ENCODE measurements at regions not wholly inside any gene's neighbourhood (a gene's known extent, or its start where the extent isn't known, plus 50 kb on each side); places are given as distances from the start of the nearest gene placed in this dataset.

- no peak for TF ChIP-seq CTCF (IDR thresholded peaks at IDR 0.05; ENCODE audit: low read depth, low read length)
- Histone ChIP-seq H3K9me3 (ENCODE audit: control insufficient read depth, insufficient read depth, low read length) (no peaks in the 10 kb centered on the region), H3K27me3 (ENCODE audit: control insufficient read depth, insufficient read depth, low read length) (no peaks in the 10 kb centered on the region), H3K27ac (ENCODE audit: low read depth, low read length) (no peak overlapping the region), H3K4me3 (ENCODE audit: low read depth, low read length) (no peak overlapping the region)
- no peak for DNase-seq (ENCODE audit: low read depth, low spot score)
- ChIA-PET POLR2A (no interaction called here), CTCF (no interaction called here)
Measured at GRCh38 chr9:89888677-89889076, 283.9 kb downstream of the GADD45G start.

DNA sequence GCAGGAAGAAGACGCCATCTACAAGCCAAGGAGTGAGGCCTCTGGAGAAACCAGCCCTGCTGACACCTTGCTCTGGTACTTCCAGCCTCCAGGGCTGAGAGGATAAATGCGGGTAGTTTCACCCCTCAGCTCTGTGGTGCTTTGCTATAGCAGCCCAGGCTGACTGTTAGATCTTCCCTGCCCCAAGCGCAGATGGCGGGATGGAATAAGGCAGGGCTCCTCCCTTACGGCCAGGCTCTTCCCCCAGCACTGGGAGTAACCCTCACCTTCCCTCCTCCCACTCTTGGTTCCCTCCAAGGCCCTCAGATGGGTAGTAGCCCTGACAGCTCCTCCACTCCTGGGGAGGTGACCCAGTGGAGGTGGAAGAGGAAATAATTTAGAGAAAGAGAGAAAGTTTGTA lies 285.1 kb downstream of the GADD45G start:
- Histone ChIP-seq H3K27me3 (ENCODE audit: control insufficient read depth, insufficient read depth, low read length) (no peaks in the 10 kb centered on the region), H3K27ac (ENCODE audit: low read depth, low read length) (no peak overlapping the region), H3K4me3 (ENCODE audit: low read depth, low read length) (no peak overlapping the region), H3K9me3 (ENCODE audit: control insufficient read depth, insufficient read depth, low read length) (no peaks in the 10 kb centered on the region)
- no peak for TF ChIP-seq CTCF (IDR thresholded peaks at IDR 0.05; ENCODE audit: low read depth, low read length)
- DNase-seq (ENCODE audit: low read depth, low spot score): no peak
- POLR2A ChIA-PET: no interaction called here
- CTCF ChIA-PET: no interaction called here

- H3K9me3 ChIP-seq (ENCODE audit: control insufficient read depth, insufficient read depth, low read length): no peaks in the 10 kb centered on the region
- DNase-seq (ENCODE audit: low read depth, low spot score): no peak
- H3K27me3 ChIP-seq (ENCODE audit: control insufficient read depth, insufficient read depth, low read length): no peaks in the 10 kb centered on the region
- CTCF ChIA-PET: no interaction called here
- POLR2A ChIA-PET: no interaction called here
- H3K4me3 ChIP-seq (ENCODE audit: low read depth, low read length): no peak overlapping the region
- no peak for TF ChIP-seq CTCF (IDR thresholded peaks at IDR 0.05; ENCODE audit: low read depth, low read length)
- H3K27ac ChIP-seq (ENCODE audit: low read depth, low read length): no peak overlapping the region
Measured at GRCh38 chr9:89890326-89890980, 285.6 kb downstream of the GADD45G start.

DNA sequence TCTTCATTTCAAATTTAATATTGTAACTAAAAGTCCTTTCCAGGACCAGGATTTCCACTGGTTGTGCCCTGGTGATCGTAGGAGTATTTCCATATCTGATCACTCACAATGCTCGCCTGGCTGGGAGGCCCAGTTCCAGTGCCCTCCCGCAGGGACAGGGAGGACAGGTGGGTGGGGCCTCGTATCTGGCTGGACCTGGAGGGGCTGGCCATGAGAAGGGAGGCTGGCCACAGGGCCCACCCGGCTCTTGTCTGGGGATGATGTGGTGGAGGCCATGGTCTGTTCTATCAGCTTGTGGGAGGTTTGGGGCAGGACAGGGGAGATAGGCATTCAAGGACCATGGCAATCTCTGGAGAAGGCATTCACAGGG lies 286.4 kb downstream of the GADD45G start:
- no peak for DNase-seq (ENCODE audit: low read depth, low spot score)
- Histone ChIP-seq H3K27ac (ENCODE audit: low read depth, low read length) (no peak overlapping the region), H3K27me3 (ENCODE audit: control insufficient read depth, insufficient read depth, low read length) (no peaks in the 10 kb centered on the region), H3K4me3 (ENCODE audit: low read depth, low read length) (no peak overlapping the region), H3K9me3 (ENCODE audit: control insufficient read depth, insufficient read depth, low read length) (no peaks in the 10 kb centered on the region)
- POLR2A ChIA-PET: no interaction called here
- CTCF ChIA-PET: no interaction called here
- TF ChIP-seq CTCF (IDR thresholded peaks at IDR 0.05; ENCODE audit: low read depth, low read length): no peak

DNA sequence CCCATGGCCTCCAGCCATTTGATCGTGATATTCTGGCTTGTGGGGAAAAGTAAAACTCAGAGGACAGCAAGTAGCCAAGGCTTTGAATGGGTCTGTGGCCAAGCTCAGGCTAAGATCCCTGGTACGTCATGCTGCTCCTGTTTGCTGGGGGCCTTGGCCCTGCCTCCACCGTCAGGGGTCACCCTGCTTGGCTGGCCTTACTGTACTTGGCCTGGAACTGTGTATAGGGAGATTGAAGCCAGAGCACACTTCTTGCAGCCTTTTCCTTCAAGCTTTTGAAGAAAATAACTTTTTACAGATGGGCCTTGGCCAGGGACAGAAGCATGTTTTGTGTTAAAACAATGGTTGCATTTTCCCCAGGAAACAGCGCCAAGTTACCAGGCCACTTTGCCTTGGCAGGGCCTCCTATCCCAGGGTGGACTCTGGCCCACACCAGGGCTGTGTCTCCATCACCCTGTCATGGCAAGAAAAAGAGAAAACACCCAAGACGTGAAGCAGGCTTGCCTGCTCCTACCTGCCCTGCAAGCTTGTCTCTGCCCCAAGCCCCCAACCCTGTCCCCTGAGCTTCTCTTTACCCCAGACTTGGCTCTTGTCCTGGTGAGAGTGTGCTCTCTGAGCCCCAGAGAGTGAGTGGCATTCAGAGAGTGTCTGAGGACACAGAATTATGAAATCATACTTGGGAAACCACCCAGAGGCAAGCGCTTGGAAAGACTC lies 286.9 kb downstream of the GADD45G start:
- ChIA-PET CTCF (no interaction called here), POLR2A (no interaction called here)
- no peak overlapping the region for H3K4me3 ChIP-seq (ENCODE audit: low read depth, low read length)
- no peak for DNase-seq (ENCODE audit: low read depth, low spot score)
- H3K27ac ChIP-seq (ENCODE audit: low read depth, low read length): no peak overlapping the region
- no peak for TF ChIP-seq CTCF (IDR thresholded peaks at IDR 0.05; ENCODE audit: low read depth, low read length)
- H3K9me3 ChIP-seq (ENCODE audit: control insufficient read depth, insufficient read depth, low read length): no peaks in the 10 kb centered on the region
- no peaks in the 10 kb centered on the region for H3K27me3 ChIP-seq (ENCODE audit: control insufficient read depth, insufficient read depth, low read length)

All from AG04450 (cell line).